ENCODE measurements at regions not wholly inside any gene's neighbourhood (a gene's known extent, or its start where the extent isn't known, plus 50 kb on each side); places are given as distances from the start of the nearest gene placed in this dataset.

DNA sequence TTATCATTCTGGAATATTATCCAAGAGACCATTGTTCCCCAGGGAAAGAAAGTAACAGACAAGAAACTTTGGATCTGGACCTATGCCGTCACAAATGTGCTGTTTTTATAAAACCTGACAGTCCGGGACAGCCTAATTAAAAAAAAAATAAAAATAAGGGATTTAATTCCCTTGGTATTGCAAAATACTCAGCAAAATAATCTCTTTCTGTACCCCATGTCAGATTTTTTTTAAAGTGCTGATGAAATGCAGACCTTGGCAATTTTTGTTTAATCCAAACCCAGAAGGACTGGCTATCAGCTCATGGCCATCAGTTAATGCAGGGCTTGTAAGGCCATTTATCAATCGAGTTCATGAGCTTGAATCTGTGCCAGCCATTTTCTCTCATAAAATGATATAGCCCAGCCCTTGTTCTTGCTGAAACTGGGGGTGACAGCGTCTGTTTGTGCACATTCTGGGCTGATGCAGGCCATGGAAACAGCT lies 162.7 kb upstream of the S1PR3 start:
- Histone ChIP-seq H3K4me1 (ENCODE audit: insufficient read depth) (peaks cover 1% of the 10 kb centered on the region), H3K9me3 (no peaks in the 10 kb centered on the region), H3K36me3 (no peaks in the 10 kb centered on the region), H3K27ac (no peak overlapping the region), H3K27me3 (no peaks in the 10 kb centered on the region), H3K4me3 (no peak overlapping the region)
- DNase-seq: no peak
- intact Hi-C loops (cut with DNase I): loop anchor here in 1 of 4 donors (2.0 kb wide), 1 partner anchor 22 kb away; no protein-coding TSS in a partner anchor
- TF ChIP-seq EP300 (IDR thresholded peaks at IDR 0.05) (no peak), CTCF (IDR thresholded peaks at IDR 0.05) (no peak), POLR2A (IDR thresholded peaks at IDR 0.05) (no peak)
- WGBS, 3 donors: 20 to 28% (median 25%) methylated on average over 4 of the region's 4 CpGs

DNA sequence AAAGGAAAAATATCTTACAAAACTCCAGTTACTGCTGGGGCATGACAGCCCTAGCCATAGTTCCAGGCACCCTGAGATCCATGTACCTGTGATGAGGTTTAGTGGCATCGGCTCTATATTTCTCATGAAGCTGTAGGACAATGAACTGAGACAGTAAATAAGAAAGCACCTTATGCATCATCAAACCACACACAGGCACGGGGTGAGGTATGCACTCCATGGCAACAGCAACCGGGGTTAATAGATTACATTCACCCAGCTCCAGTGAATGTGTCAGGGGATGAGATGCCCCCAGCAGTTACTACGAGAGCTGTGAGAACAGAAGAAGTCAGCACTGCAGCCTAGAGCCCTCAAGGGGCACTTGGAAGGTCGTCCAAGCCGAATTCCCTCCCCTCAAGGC lies 162.0 kb upstream of the S1PR3 start:
- DNase-seq: no peak
- Histone ChIP-seq H3K27ac (no peak overlapping the region), H3K27me3 (no peaks in the 10 kb centered on the region), H3K9me3 (no peaks in the 10 kb centered on the region), H3K4me1 (ENCODE audit: insufficient read depth) (peaks cover 1% of the 10 kb centered on the region), H3K36me3 (no peaks in the 10 kb centered on the region), H3K4me3 (no peak overlapping the region)
- WGBS, 3 donors: 77 to 88% (median 85%) methylated on average over 6 of the region's 6 CpGs
- no peak for TF ChIP-seq EP300 (IDR thresholded peaks at IDR 0.05)
- no peak for TF ChIP-seq CTCF (IDR thresholded peaks at IDR 0.05)
- TF ChIP-seq POLR2A (IDR thresholded peaks at IDR 0.05): no peak
- intact Hi-C loops (cut with DNase I): loop anchor here in 1 of 4 donors (2.0 kb wide), 1 partner anchor 22 kb away; no protein-coding TSS in a partner anchor

DNA sequence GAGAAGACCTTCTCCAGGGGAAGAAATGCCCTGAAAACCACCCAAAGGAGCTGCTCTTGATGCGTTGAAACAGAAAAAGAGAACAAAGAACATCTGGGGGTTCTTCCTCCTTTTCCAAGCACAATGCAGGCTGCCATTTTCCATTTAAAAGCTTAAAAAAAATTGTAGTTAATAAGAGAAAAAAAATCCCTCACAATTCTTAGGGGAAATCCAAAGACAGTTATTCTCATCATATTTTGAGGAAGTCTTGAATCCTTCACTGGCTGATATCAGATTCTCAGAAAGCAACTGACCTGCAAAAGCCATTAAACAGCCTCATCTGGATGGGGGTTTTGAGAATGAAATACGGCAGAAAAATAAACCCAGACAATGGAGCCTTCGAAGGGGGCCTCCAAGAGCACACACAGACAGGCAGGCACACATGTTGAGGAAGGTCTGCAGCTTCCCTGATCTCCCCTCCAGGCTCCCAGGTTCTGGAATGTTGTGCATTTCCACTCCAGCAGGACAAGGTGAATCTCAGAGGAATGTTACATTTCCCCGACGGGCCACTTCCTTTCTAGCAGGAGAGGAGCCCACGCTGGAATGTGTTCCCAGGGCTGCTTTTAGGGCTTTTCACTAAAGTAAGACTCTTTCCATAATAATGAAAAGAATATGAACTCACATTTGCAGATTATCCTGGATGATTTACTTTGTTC lies 159.4 kb upstream of the S1PR3 start:
- no peaks in the 10 kb centered on the region for H3K36me3 ChIP-seq
- H3K27ac ChIP-seq: no peak overlapping the region
- WGBS, 3 donors: 73 to 81% (median 74%) methylated on average over 6 of the region's 6 CpGs
- no peak overlapping the region for H3K4me3 ChIP-seq
- H3K27me3 ChIP-seq: no peaks in the 10 kb centered on the region
- H3K4me1 ChIP-seq (ENCODE audit: insufficient read depth): peaks cover 1% of the 10 kb centered on the region
- TF ChIP-seq EP300 (IDR thresholded peaks at IDR 0.05) (no peak), CTCF (IDR thresholded peaks at IDR 0.05) (no peak), POLR2A (IDR thresholded peaks at IDR 0.05) (no peak)
- no peaks in the 10 kb centered on the region for H3K9me3 ChIP-seq
- intact Hi-C loops (cut with DNase I): no loop called here
- no peak for DNase-seq

DNA sequence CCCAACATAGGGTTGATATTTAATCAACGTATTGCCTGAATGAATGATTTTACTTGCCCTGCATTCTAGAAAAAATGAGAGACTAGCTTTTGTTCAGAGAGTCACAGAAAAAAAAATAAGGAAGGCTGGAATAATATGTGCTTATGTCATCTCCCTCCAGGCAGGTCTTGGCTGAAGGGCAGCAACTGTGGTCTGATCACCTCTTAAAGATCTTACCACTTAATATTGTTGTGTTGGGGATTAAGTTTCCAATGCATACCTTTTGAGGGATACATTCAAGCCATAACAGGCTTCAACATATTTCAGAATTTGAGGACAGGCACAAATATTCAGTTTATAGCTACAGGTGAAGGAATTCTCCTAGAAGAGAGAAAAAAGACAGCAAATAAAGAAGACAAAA lies 157.3 kb upstream of the S1PR3 start:
- H3K27ac ChIP-seq: no peak overlapping the region
- intact Hi-C loops (cut with DNase I): no loop called here
- no peaks in the 10 kb centered on the region for H3K9me3 ChIP-seq
- no peak for DNase-seq
- no peaks in the 10 kb centered on the region for H3K36me3 ChIP-seq
- H3K27me3 ChIP-seq: no peaks in the 10 kb centered on the region
- 84 to 91% (median 84%) methylated on average over 1 of the region's 1 CpG for WGBS, 3 donors
- TF ChIP-seq POLR2A (IDR thresholded peaks at IDR 0.05) (no peak), EP300 (IDR thresholded peaks at IDR 0.05) (no peak), CTCF (IDR thresholded peaks at IDR 0.05) (no peak)
- no peaks in the 10 kb centered on the region for H3K4me1 ChIP-seq (ENCODE audit: insufficient read depth)
- no peak overlapping the region for H3K4me3 ChIP-seq

Measured in ovary (tissue), 7 donors.